ENCODE measurements at regions not wholly inside any gene's neighbourhood (a gene's known extent, or its start where the extent isn't known, plus 50 kb on each side); places are given as distances from the start of the nearest gene placed in this dataset.

GRCh38 chr11:19482319-19483100 is 230.1 kb upstream of the NAV2 start:
- H3K27me3 Mint-ChIP-seq = peaks cover 13% of the 10 kb centered on the region
- no peak for DNase-seq (ENCODE audit: low spot score, unreplicated experiment)
- H3K27ac Mint-ChIP-seq = no peak overlapping the region
- no peak for TF ChIP-seq CTCF (IDR thresholded peaks at IDR 0.05; ENCODE audit: unreplicated experiment)
- no peak overlapping the region for H3K4me3 Mint-ChIP-seq (ENCODE audit: low read depth)
- H3K36me3 Mint-ChIP-seq (ENCODE audit: insufficient read depth) = no peaks in the 10 kb centered on the region
- peaks cover 4% of the 10 kb centered on the region for H3K4me1 Mint-ChIP-seq (ENCODE audit: low read depth)
- no peaks in the 10 kb centered on the region for H3K9me3 Mint-ChIP-seq (ENCODE audit: low read depth)

- Mint-ChIP-seq H3K9me3 (ENCODE audit: low read depth) (no peaks in the 10 kb centered on the region), H3K36me3 (ENCODE audit: insufficient read depth) (no peaks in the 10 kb centered on the region), H3K4me3 (ENCODE audit: low read depth) (no peak overlapping the region), H3K27ac (no peak overlapping the region), H3K4me1 (ENCODE audit: low read depth) (peaks cover 4% of the 10 kb centered on the region), H3K27me3 (peaks cover 13% of the 10 kb centered on the region)
- TF ChIP-seq CTCF (IDR thresholded peaks at IDR 0.05; ENCODE audit: unreplicated experiment) = no peak
- no peak for DNase-seq (ENCODE audit: low spot score, unreplicated experiment)
Measured at GRCh38 chr11:19480540-19480939, 232.1 kb upstream of the NAV2 start.

GRCh38 chr11:19478891-19479290 is 233.7 kb upstream of the NAV2 start:
- DNase-seq (ENCODE audit: low spot score, unreplicated experiment) = no peak
- no peak for TF ChIP-seq CTCF (IDR thresholded peaks at IDR 0.05; ENCODE audit: unreplicated experiment)
- H3K36me3 Mint-ChIP-seq (ENCODE audit: insufficient read depth) = no peaks in the 10 kb centered on the region
- no peak overlapping the region for H3K4me3 Mint-ChIP-seq (ENCODE audit: low read depth)
- no peaks in the 10 kb centered on the region for H3K9me3 Mint-ChIP-seq (ENCODE audit: low read depth)
- H3K4me1 Mint-ChIP-seq (ENCODE audit: low read depth) = peaks cover 5% of the 10 kb centered on the region
- no peak overlapping the region for H3K27ac Mint-ChIP-seq
- peaks cover 11% of the 10 kb centered on the region for H3K27me3 Mint-ChIP-seq

- H3K27me3 Mint-ChIP-seq = peaks cover 6% of the 10 kb centered on the region
- H3K36me3 Mint-ChIP-seq (ENCODE audit: insufficient read depth) = no peaks in the 10 kb centered on the region
- TF ChIP-seq CTCF (IDR thresholded peaks at IDR 0.05; ENCODE audit: unreplicated experiment) = no peak
- H3K27ac Mint-ChIP-seq = no peak overlapping the region
- DNase-seq (ENCODE audit: low spot score, unreplicated experiment) = no peak
- H3K4me1 Mint-ChIP-seq (ENCODE audit: low read depth) = peaks cover 2% of the 10 kb centered on the region
- no peaks in the 10 kb centered on the region for H3K9me3 Mint-ChIP-seq (ENCODE audit: low read depth)
- H3K4me3 Mint-ChIP-seq (ENCODE audit: low read depth) = no peak overlapping the region
Measured at GRCh38 chr11:19474954-19475721, 234.4 kb upstream of the E2F8 start.

GRCh38 chr11:19474211-19474610 is 233.5 kb upstream of the E2F8 start:
- no peak overlapping the region for H3K27ac Mint-ChIP-seq
- no peaks in the 10 kb centered on the region for H3K36me3 Mint-ChIP-seq (ENCODE audit: insufficient read depth)
- H3K9me3 Mint-ChIP-seq (ENCODE audit: low read depth) = no peaks in the 10 kb centered on the region
- no peak for DNase-seq (ENCODE audit: low spot score, unreplicated experiment)
- TF ChIP-seq CTCF (IDR thresholded peaks at IDR 0.05; ENCODE audit: unreplicated experiment) = no peak
- peaks cover 12% of the 10 kb centered on the region for H3K27me3 Mint-ChIP-seq
- H3K4me3 Mint-ChIP-seq (ENCODE audit: low read depth) = no peak overlapping the region
- peaks cover 2% of the 10 kb centered on the region for H3K4me1 Mint-ChIP-seq (ENCODE audit: low read depth)

Data from progenitor cell of endocrine pancreas (in vitro differentiated cells).